Panc1 (cell line): ENCODE measurements at regions not wholly inside any gene's neighbourhood (a gene's known extent, or its start where the extent isn't known, plus 50 kb on each side); places are given as distances from the start of the nearest gene placed in this dataset.

Experiments used
- ATAC-seq: fragments of 200-7000 bp; cut with Tn5 transposase; 2 replicates; pipeline ENCODE4 v1.9.1; 2020; ENCODE audit warnings: mild to moderate bottlenecking, moderate library complexity
- BruUV-seq: library from RNA; stranded (reverse); fragments of 400-500 nt; replicated peaks from 2 replicates; lab custom pipeline; 2021; lab: Mats Ljungman, UMichigan
- CTCF ChIA-PET: fragments of 300-600 bp; sonication (Branson Sonifier 250); formaldehyde crosslinking; loops from one replicate; lab custom pipeline; 2022; ENCODE audit warnings: antibody characterized with exemption; lab: Charles Lee
- POLR2A ChIA-PET: fragments of 300-600 bp; sonication (Branson Sonifier 250); formaldehyde crosslinking; loops from one replicate; lab custom pipeline; 2022; ENCODE audit warnings: antibody characterized with exemption; lab: Charles Lee
- DNase-seq: peaks from one replicate; pipeline ENCODE4 v3.0.0-alpha.2; 2010; ENCODE audit warnings: low read depth, low spot score
- H3K27ac ChIP-seq: 2 replicates; pipeline ENCODE4 v1.5.1; 2011; ENCODE audit warnings: mild to moderate bottlenecking, low read length, inconsistent platforms
- H3K27me3 ChIP-seq: fragments of 200-500 bp; sonication (Bioruptor generic); 2 replicates; pipeline ENCODE4 v1.6.0; 2014; ENCODE audit warnings: low read length, inconsistent platforms; ENCODE audit not compliant: control insufficient read depth, insufficient read depth
- H3K36me3 ChIP-seq: fragments of 200-500 bp; sonication (Bioruptor generic); 2 replicates; pipeline ENCODE4 v1.5.1; 2014; ENCODE audit warnings: inconsistent platforms, mild to moderate bottlenecking, low read length, moderate library complexity; ENCODE audit not compliant: control insufficient read depth, insufficient read depth
- H3K4me1 ChIP-seq: 2 replicates; pipeline ENCODE4 v1.5.1; 2011; ENCODE audit warnings: inconsistent platforms, mild to moderate bottlenecking, low read length, moderate library complexity; ENCODE audit not compliant: control insufficient read depth, insufficient read depth
- H3K4me3 ChIP-seq, 2 experiments: 2 replicates each; pipeline ENCODE4 v1.5.1; 2011 to 2012; ENCODE audit warnings: low read depth in 2 of 2, low read length in 2 of 2, mild to moderate bottlenecking in 2 of 2, inconsistent platforms in 1 of 2, moderate library complexity in 1 of 2
- H3K9me3 ChIP-seq: fragments of 200-500 bp; sonication (Bioruptor generic); 2 replicates; pipeline ENCODE4 v1.5.1; 2014; ENCODE audit warnings: low read depth, mild to moderate bottlenecking, inconsistent platforms, low read length, moderate library complexity; ENCODE audit not compliant: control insufficient read depth, insufficient read depth
- CTCF ChIP-seq: fragments of 450-650 bp; IDR thresholded peaks from 2 replicates; pipeline ENCODE4 v1.5.1; 2017; ENCODE audit warnings: mild to moderate bottlenecking
- POLR2AphosphoS5 ChIP-seq: IDR thresholded peaks from 2 replicates; pipeline ENCODE4 v1.6.1; 2012; ENCODE audit warnings: mild to moderate bottlenecking, low read depth, low read length, moderate library complexity
- REST ChIP-seq, 2 experiments: IDR thresholded peaks; 2 replicates each; pipeline ENCODE4 v1.6.1; 2011 to 2012; ENCODE audit warnings: low read depth in 2 of 2, control low read depth in 1 of 2, low read length in 1 of 2, mild to moderate bottlenecking in 1 of 2, moderate library complexity in 1 of 2; ENCODE audit not compliant: insufficient read depth in 1 of 2
- SIN3A ChIP-seq: IDR thresholded peaks from 2 replicates; pipeline ENCODE4 v1.6.1; 2012; ENCODE audit warnings: low read depth, mild to moderate bottlenecking, low read length, moderate library complexity, borderline replicate concordance; ENCODE audit not compliant: insufficient read depth
- TCF7L2 ChIP-seq: IDR thresholded peaks from 2 replicates; pipeline ENCODE4 v1.6.1; 2011; ENCODE audit warnings: mild to moderate bottlenecking, low read depth, low read length, inconsistent platforms
- in situ Hi-C: cut with HindIII; loops from 2 replicates; pipeline ENCODE4 v1.10.0; 2016; ENCODE audit warnings: low sequenced_read_pairs, low pct_unique_long_range_greater_than_20kb
- intact Hi-C: fragments of 100-400 bp; cut with micrococcal nuclease; formaldehyde crosslinking; loops from one replicate; pipeline ENCODE4 v1.10.0; 2022; ENCODE audit not compliant: unreplicated experiment

GRCh38 chrX:9147726-9148125 is 113.8 kb upstream of the FAM9B start:
- in situ Hi-C loops (no loop called here), intact Hi-C loops (no loop called here)
- Histone ChIP-seq H3K4me1 (no peaks in the 10 kb centered on the region), H3K36me3 (no peaks in the 10 kb centered on the region), H3K9me3 (no peaks in the 10 kb centered on the region), H3K27ac (no peak overlapping the region), H3K27me3 (no peaks in the 10 kb centered on the region), H3K4me3 (no peak overlapping the region)
- no TSS peak for BruUV-seq
- no peak for TF ChIP-seq POLR2AphosphoS5
- no peak for TF ChIP-seq CTCF
- TF ChIP-seq REST (IDR thresholded peaks at IDR 0.05; ENCODE audit: insufficient read depth in 1 of 2, low read depth in 2 of 2, low read length in 1 of 2) = no peak
- no peak for TF ChIP-seq TCF7L2
- TF ChIP-seq SIN3A = no peak
- DNase-seq = no peak
- no peak for ATAC-seq
- CTCF ChIA-PET = no interaction called here
- POLR2A ChIA-PET = no interaction called here

- ATAC-seq = no peak
- Histone ChIP-seq H3K27me3 (no peaks in the 10 kb centered on the region), H3K36me3 (no peaks in the 10 kb centered on the region), H3K27ac (no peak overlapping the region), H3K9me3 (no peaks in the 10 kb centered on the region), H3K4me3 (no peak overlapping the region), H3K4me1 (no peaks in the 10 kb centered on the region)
- no peak for DNase-seq
- POLR2A ChIA-PET = interaction anchor here (0.6 kb wide), 1 partner anchor 1613 kb away, joined by 4 read pairs; no protein-coding TSS in a partner anchor
- TF ChIP-seq CTCF = no peak
- TF ChIP-seq POLR2AphosphoS5 = no peak
- TF ChIP-seq REST (IDR thresholded peaks at IDR 0.05; ENCODE audit: insufficient read depth in 1 of 2, low read depth in 2 of 2, low read length in 1 of 2) = no peak
- no peak for TF ChIP-seq SIN3A
- no peak for TF ChIP-seq TCF7L2
- CTCF ChIA-PET = no interaction called here
- intact Hi-C loops (no loop called here), in situ Hi-C loops (no loop called here)
- no TSS peak for BruUV-seq
Measured at GRCh38 chrX:9148615-9149399, 114.9 kb upstream of the FAM9B start.
